GM18867 (cell line): ENCODE measurements at regions not wholly inside any gene's neighbourhood (a gene's known extent, or its start where the extent isn't known, plus 50 kb on each side); places are given as distances from the start of the nearest gene placed in this dataset.
"Not testable (repeated sequence)": the region's sequence is repeated elsewhere in the genome, so short reads cannot be mapped to it uniquely, and the experiment has no call there.

ENCODE experiments used
- ATAC-seq: cut with Tn5 transposase; IDR thresholded peaks from one replicate; pipeline ENCODE4 v1.9.1; 2021; ENCODE audit warnings: mild to moderate bottlenecking, moderate library complexity; ENCODE audit not compliant: unreplicated experiment

GRCh38 chr6:1013656-1014430 lies 298.1 kb upstream of the FOXQ1 start:
- no peak for ATAC-seq

GRCh38 chr6:1009103-1009502 lies 302.8 kb upstream of the FOXQ1 start:
- ATAC-seq, result no peak

- ATAC-seq, result no peak
Measured at GRCh38 chr6:1007159-1007558, 304.7 kb upstream of the FOXQ1 start.

- no peak for ATAC-seq
Measured at GRCh38 chr6:1004885-1005630, 306.8 kb upstream of the FOXQ1 start.

- no peak for ATAC-seq
Measured at GRCh38 chr6:1003394-1004160, 308.3 kb upstream of the FOXQ1 start.

GRCh38 chr6:1002989-1003388 lies 308.9 kb upstream of the FOXQ1 start:
- no peak for ATAC-seq

- peak; percentile 96 for ATAC-seq
Measured at GRCh38 chr6:1001655-1002349, 308.9 kb upstream of the EXOC2 start.

GRCh38 chr6:999552-999951 lies 306.6 kb upstream of the EXOC2 start:
- no peak for ATAC-seq

GRCh38 chr6:998551-998950 lies 305.6 kb upstream of the EXOC2 start:
- no peak for ATAC-seq

GRCh38 chr6:996271-996852 lies 303.4 kb upstream of the EXOC2 start:
- no peak for ATAC-seq

- no peak for ATAC-seq
Measured at GRCh38 chr6:991192-991591, 298.3 kb upstream of the EXOC2 start.

- ATAC-seq, result no peak
Measured at GRCh38 chr6:984031-984430, 291.1 kb upstream of the EXOC2 start.

GRCh38 chr6:978937-979685 lies 286.2 kb upstream of the EXOC2 start:
- ATAC-seq, result no peak

- ATAC-seq, result not testable (repeated sequence)
Measured at GRCh38 chr6:977226-977625, 284.3 kb upstream of the EXOC2 start.

- no peak for ATAC-seq
Measured at GRCh38 chr6:971981-972640, 279.2 kb upstream of the EXOC2 start.

GRCh38 chr6:968791-969190 lies 275.9 kb upstream of the EXOC2 start:
- ATAC-seq, result no peak

GRCh38 chr6:967701-968100 lies 274.8 kb upstream of the EXOC2 start:
- no peak for ATAC-seq

GRCh38 chr6:965343-965742 lies 272.4 kb upstream of the EXOC2 start:
- no peak for ATAC-seq

GRCh38 chr6:963456-963855 lies 270.5 kb upstream of the EXOC2 start:
- no peak for ATAC-seq
